A549 (cell line): ENCODE measurements at regions not wholly inside any gene's neighbourhood (a gene's known extent, or its start where the extent isn't known, plus 50 kb on each side); places are given as distances from the start of the nearest gene placed in this dataset.

Experiments used
- ATAC-seq, 2 experiments: fragments of 200-7000 bp in 1 of 2; fragments of >200 bp in 1 of 2; cut with Nextera tagmentation in 1 of 2; cut with Tn5 transposase in 1 of 2; 3 replicates each; pipeline versions ENCODE4 v1.8.0 to v1.9.1; 2018 to 2020; ENCODE audit warnings: mild to moderate bottlenecking in 1 of 2, moderate library complexity in 1 of 2
- CTCF ChIA-PET: fragments of 300-600 bp; sonication (Branson Sonifier 250); formaldehyde crosslinking; extraction: SDS; loops from one replicate; lab custom pipeline; 2021; ENCODE audit warnings: antibody characterized with exemption, inconsistent platforms; lab: Yijun Ruan, JAX
- POLR2A ChIA-PET: fragments of 350-600 bp; formaldehyde crosslinking; extraction: SDS; loops from one replicate; lab custom pipeline; 2021; ENCODE audit warnings: antibody characterized with exemption, inconsistent platforms; lab: Yijun Ruan, JAX
- DNase-seq, 2 experiments: peaks; one replicate each; pipeline versions ENCODE4 v3.0.0 to v3.0.0-alpha.2; 2011 to 2016; ENCODE audit warnings: low read depth in 1 of 2, low spot score in 1 of 2
- FAIRE-seq: peaks from 2 replicates; lab custom pipeline; 2011; peaks lifted over from hg19 to GRCh38; lab: Jason Lieb, UNC
- H3K27ac ChIP-seq, 2 experiments: fragments of >200 bp; sonication (Bioruptor Twin); formaldehyde crosslinking; 3 replicates each; pipeline ENCODE4 v1.5.1; 2016 to 2017
- H3K4me1 ChIP-seq: fragments of >200 bp; sonication (Bioruptor Twin); formaldehyde crosslinking; 3 replicates; pipeline ENCODE4 v1.6.1; 2016
- H3K4me2 ChIP-seq: fragments of >200 bp; sonication (Bioruptor Twin); formaldehyde crosslinking; 3 replicates; pipeline ENCODE4 v1.6.1; 2016
- H3K4me3 ChIP-seq: fragments of >200 bp; sonication (Bioruptor Twin); formaldehyde crosslinking; 3 replicates; pipeline ENCODE4 v1.5.1; 2016
- H3K9me3 ChIP-seq: fragments of >200 bp; sonication (Bioruptor Twin); formaldehyde crosslinking; 3 replicates; pipeline ENCODE4 v1.6.1; 2016
- BHLHE40 ChIP-seq: IDR thresholded peaks from 2 replicates; pipeline ENCODE4 v1.6.1; 2012; ENCODE audit warnings: low read depth, low read length, inconsistent platforms
- CBX8 ChIP-seq: fragments of 200-600 bp; sonication (generic); IDR thresholded peaks from 2 replicates; pipeline ENCODE4 v1.6.1; 2016
- EP300 ChIP-seq, 2 experiments: fragments of >200 bp; sonication (Bioruptor Twin); formaldehyde crosslinking; IDR thresholded peaks; 2 replicates in 1 of 2; 3 replicates in 1 of 2; pipeline ENCODE4 v1.6.1; 2016 to 2017
- GATA3 ChIP-seq: IDR thresholded peaks from 2 replicates; pipeline ENCODE4 v1.6.1; 2012; ENCODE audit warnings: borderline replicate concordance
- HEYL ChIP-seq: fragments of 250-450 bp; sonication (Bioruptor Pico); IDR thresholded peaks from 2 replicates; pipeline ENCODE4 v1.8.0; 2021; ENCODE audit warnings: mild to moderate bottlenecking, moderate library complexity
- HOXB13 ChIP-seq: fragments of 250-450 bp; sonication (Bioruptor Pico); IDR thresholded peaks from 2 replicates; pipeline ENCODE4 v1.5.0; 2020; ENCODE audit warnings: low read depth, mild to moderate bottlenecking, moderate library complexity
- JUN ChIP-seq, 2 experiments: fragments of >200 bp; sonication (Bioruptor Twin); formaldehyde crosslinking; IDR thresholded peaks; 2 replicates in 1 of 2; 3 replicates in 1 of 2; pipeline ENCODE4 v1.6.1; 2016 to 2017
- MAZ ChIP-seq: fragments of 150-350 bp; IDR thresholded peaks from 2 replicates; pipeline ENCODE4 v1.6.1; 2014; ENCODE audit warnings: antibody characterized with exemption, low read depth, low read length, borderline replicate concordance
- POLR2A ChIP-seq: IDR thresholded peaks from 2 replicates; pipeline ENCODE4 v1.6.1; 2012; ENCODE audit warnings: mild to moderate bottlenecking, low read length
- POLR2AphosphoS2 ChIP-seq: conservative IDR thresholded peaks from 2 replicates; pipeline ENCODE4 v1.6.1; 2012; ENCODE audit warnings: low read length, improper control_type of control experiment, inconsistent platforms
- RAD21 ChIP-seq, 2 experiments: fragments of >200 bp in 1 of 2; sonication (Bioruptor Twin) in 1 of 2; formaldehyde crosslinking in 1 of 2; IDR thresholded peaks in 1 of 2; conservative IDR thresholded peaks in 1 of 2; 2 replicates in 1 of 2; 3 replicates in 1 of 2; pipeline ENCODE4 v1.6.1; 2012 to 2018; ENCODE audit warnings: inconsistent platforms in 1 of 2
- RARB ChIP-seq: fragments of 250-450 bp; sonication (Bioruptor Pico); IDR thresholded peaks from 2 replicates; pipeline ENCODE4 v1.8.0; 2021; ENCODE audit warnings: mild to moderate bottlenecking, moderate library complexity
- RFX5 ChIP-seq: fragments of 450-650 bp; IDR thresholded peaks from 2 replicates; pipeline ENCODE4 v1.7.1; 2014; ENCODE audit warnings: antibody characterized with exemption, mild to moderate bottlenecking, moderate library complexity
- SREBF2 ChIP-seq: fragments of 450-650 bp; IDR thresholded peaks from 2 replicates; pipeline ENCODE4 v1.6.1; 2014; ENCODE audit warnings: mild to moderate bottlenecking, moderate library complexity
- ZC3H11A ChIP-seq: fragments of 450-650 bp; IDR thresholded peaks from 2 replicates; pipeline ENCODE4 v1.6.1; 2014; ENCODE audit warnings: antibody characterized with exemption, mild to moderate bottlenecking
- ZNF302 ChIP-seq: fragments of 250-450 bp; sonication (Bioruptor Pico); IDR thresholded peaks from 2 replicates; pipeline ENCODE4 v1.9.0; 2021; ENCODE audit warnings: inconsistent platforms, mild to moderate bottlenecking, moderate library complexity
- WGBS: methylation state at CpG from one replicate; pipeline ENCODE4 v1.1.6; 2017; ENCODE audit errors: missing lambda C conversion rate; 5-methylcytosine and 5-hydroxymethylcytosine counted together
- TF ChIP-seq, protein P1 (sequence below): fragments of >200 bp; sonication (Bioruptor Twin); formaldehyde crosslinking; IDR thresholded peaks from 3 replicates; pipeline ENCODE4 v1.6.1; 2016
- TF ChIP-seq, protein P2 (sequence below): fragments of 200-600 bp; sonication (generic); IDR thresholded peaks from 2 replicates; pipeline ENCODE4 v1.6.1; 2016; ENCODE audit warnings: antibody characterized with exemption, mild to moderate bottlenecking, moderate library complexity
- TF ChIP-seq, protein P3 (sequence below): IDR thresholded peaks from 2 replicates; pipeline ENCODE4 v1.6.1; 2012
- TF ChIP-seq, protein P4 (sequence below): fragments of 250-450 bp; sonication (Bioruptor Pico); IDR thresholded peaks from 2 replicates; pipeline ENCODE4 v1.5.0; 2021; ENCODE audit warnings: mild to moderate bottlenecking, moderate library complexity, borderline replicate concordance

DNA sequence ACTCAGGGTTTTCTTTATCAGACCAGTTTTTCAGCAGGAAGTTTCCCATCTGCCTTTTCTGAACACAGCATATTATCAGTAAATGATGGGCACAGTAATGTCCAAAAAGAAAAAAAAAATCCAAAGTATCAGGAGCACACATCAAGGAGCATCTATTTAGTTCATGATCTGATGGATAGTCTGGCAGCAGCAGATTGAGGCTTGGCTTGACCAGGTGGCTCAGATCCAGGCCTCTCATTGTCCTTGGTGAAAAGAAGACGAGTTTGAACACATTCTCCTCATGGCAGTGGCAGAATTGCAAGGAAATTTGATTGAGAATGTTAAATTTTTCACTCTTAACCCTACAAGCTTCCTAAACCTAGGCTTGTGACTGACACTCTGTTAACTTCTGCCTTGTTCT is 192.9 kb downstream of the OXSM start:
- no peak for FAIRE-seq
- no peak for TF ChIP-seq RARB (CRISPR knock-in tag)
- no peak for TF ChIP-seq JUN (IDR thresholded peaks at IDR 0.05)
- no peak for TF ChIP-seq CBX8
- no peak for TF ChIP-seq RFX5
- TF ChIP-seq HOXB13 (CRISPR knock-in tag) = no peak
- TF ChIP-seq, protein P1, sequence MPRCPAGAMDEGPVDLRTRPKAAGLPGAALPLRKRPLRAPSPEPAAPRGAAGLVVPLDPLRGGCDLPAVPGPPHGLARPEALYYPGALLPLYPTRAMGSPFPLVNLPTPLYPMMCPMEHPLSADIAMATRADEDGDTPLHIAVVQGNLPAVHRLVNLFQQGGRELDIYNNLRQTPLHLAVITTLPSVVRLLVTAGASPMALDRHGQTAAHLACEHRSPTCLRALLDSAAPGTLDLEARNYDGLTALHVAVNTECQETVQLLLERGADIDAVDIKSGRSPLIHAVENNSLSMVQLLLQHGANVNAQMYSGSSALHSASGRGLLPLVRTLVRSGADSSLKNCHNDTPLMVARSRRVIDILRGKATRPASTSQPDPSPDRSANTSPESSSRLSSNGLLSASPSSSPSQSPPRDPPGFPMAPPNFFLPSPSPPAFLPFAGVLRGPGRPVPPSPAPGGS = no peak
- TF ChIP-seq, protein P2, sequence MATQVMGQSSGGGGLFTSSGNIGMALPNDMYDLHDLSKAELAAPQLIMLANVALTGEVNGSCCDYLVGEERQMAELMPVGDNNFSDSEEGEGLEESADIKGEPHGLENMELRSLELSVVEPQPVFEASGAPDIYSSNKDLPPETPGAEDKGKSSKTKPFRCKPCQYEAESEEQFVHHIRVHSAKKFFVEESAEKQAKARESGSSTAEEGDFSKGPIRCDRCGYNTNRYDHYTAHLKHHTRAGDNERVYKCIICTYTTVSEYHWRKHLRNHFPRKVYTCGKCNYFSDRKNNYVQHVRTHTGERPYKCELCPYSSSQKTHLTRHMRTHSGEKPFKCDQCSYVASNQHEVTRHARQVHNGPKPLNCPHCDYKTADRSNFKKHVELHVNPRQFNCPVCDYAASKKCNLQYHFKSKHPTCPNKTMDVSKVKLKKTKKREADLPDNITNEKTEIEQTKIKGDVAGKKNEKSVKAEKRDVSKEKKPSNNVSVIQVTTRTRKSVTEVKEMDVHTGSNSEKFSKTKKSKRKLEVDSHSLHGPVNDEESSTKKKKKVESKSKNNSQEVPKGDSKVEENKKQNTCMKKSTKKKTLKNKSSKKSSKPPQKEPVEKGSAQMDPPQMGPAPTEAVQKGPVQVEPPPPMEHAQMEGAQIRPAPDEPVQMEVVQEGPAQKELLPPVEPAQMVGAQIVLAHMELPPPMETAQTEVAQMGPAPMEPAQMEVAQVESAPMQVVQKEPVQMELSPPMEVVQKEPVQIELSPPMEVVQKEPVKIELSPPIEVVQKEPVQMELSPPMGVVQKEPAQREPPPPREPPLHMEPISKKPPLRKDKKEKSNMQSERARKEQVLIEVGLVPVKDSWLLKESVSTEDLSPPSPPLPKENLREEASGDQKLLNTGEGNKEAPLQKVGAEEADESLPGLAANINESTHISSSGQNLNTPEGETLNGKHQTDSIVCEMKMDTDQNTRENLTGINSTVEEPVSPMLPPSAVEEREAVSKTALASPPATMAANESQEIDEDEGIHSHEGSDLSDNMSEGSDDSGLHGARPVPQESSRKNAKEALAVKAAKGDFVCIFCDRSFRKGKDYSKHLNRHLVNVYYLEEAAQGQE = no peak
- TF ChIP-seq MAZ = no peak
- TF ChIP-seq ZNF302 (CRISPR knock-in tag) = no peak

DNA sequence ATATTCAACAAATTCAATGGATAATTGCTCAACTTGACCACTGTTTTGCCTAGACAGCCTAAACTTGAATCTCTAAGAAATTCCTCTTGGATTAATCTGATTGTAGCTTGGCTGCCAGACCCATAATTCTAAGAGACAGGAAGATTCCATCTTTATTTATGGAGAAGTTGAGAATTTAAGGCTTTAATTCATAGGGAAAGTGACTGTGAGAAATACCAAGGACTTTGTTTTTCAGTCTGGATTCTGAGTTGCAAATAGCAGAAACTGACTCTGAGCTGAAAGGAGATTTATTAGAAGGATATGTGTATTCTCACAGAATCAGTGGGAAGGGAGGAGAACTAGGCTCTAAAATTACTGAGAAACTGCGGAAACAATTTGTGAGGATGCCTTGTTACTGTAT is 195.7 kb downstream of the OXSM start:
- no peaks in the 10 kb centered on the region for H3K9me3 ChIP-seq
- no peak overlapping the region for H3K4me2 ChIP-seq
- FAIRE-seq (no peak), ATAC-seq (no peak), DNase-seq (no peak)
- no peaks in the 10 kb centered on the region for H3K4me1 ChIP-seq
- CTCF ChIA-PET = no interaction called here
- no peak overlapping the region for H3K27ac ChIP-seq
- TF ChIP-seq SREBF2 = no peak
- TF ChIP-seq, protein P3, sequence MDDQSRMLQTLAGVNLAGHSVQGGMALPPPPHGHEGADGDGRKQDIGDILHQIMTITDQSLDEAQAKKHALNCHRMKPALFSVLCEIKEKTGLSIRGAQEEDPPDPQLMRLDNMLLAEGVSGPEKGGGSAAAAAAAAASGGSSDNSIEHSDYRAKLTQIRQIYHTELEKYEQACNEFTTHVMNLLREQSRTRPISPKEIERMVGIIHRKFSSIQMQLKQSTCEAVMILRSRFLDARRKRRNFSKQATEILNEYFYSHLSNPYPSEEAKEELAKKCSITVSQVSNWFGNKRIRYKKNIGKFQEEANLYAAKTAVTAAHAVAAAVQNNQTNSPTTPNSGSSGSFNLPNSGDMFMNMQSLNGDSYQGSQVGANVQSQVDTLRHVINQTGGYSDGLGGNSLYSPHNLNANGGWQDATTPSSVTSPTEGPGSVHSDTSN = no peak
- no peak for TF ChIP-seq POLR2A
- TF ChIP-seq CBX8 = no peak
- TF ChIP-seq BHLHE40 = no peak
- no peak for TF ChIP-seq EP300 (IDR thresholded peaks at IDR 0.05)
- TF ChIP-seq HEYL (CRISPR knock-in tag) = no peak
- no peak for TF ChIP-seq GATA3
- TF ChIP-seq RAD21 (conservative IDR thresholded peaks at IDR 0.05 in 1 of 2, IDR thresholded peaks at IDR 0.05 in 1 of 2) = no peak
- POLR2A ChIA-PET = no interaction called here
- 3% methylated on average over 1 of the region's 1 CpG for WGBS
- H3K4me3 ChIP-seq = no peak overlapping the region

More for the DNA sequence above, 192.9 kb downstream of the OXSM start:
- H3K4me1 ChIP-seq = no peaks in the 10 kb centered on the region
- CTCF ChIA-PET = no interaction called here
- H3K4me2 ChIP-seq = no peak overlapping the region
- H3K9me3 ChIP-seq = no peaks in the 10 kb centered on the region
- no peak for DNase-seq
- 0% methylated on average over 1 of the region's 1 CpG for WGBS
- POLR2A ChIA-PET = no interaction called here
- ATAC-seq = no peak
- H3K27ac ChIP-seq = no peak overlapping the region
- no peak overlapping the region for H3K4me3 ChIP-seq

DNA sequence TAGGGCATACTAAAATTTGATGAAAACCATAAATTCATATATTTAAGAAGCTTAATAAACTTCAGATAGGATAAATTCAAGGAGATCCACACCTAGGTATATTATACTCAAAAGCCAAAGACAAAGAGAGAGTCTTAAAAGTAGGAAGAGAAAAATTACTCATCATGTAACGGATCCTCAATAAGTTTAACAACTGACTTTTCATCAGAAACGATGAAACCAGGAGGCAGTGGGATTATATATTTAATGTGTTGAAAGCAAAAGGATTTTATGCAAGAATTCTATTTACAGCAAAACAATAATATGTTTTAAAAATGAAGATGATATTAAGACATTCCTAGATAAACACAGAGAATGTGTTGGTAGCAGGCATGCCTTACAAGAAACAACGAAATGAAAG is 202.7 kb downstream of the OXSM start:
- no peaks in the 10 kb centered on the region for H3K4me1 ChIP-seq
- no peak overlapping the region for H3K27ac ChIP-seq
- no peak for FAIRE-seq
- H3K4me2 ChIP-seq = no peak overlapping the region
- POLR2A ChIA-PET = no interaction called here
- no peak for DNase-seq
- WGBS = 19% methylated on average over 3 of the region's 3 CpGs
- CTCF ChIA-PET = no interaction called here
- 0 out of 3 replicates have a peak, but pooled peaks cover 2% of the 10 kb centered on the region for H3K9me3 ChIP-seq
- no peak overlapping the region for H3K4me3 ChIP-seq
- no peak for TF ChIP-seq RAD21 (conservative IDR thresholded peaks at IDR 0.05 in 1 of 2, IDR thresholded peaks at IDR 0.05 in 1 of 2)
- TF ChIP-seq POLR2AphosphoS2 = no peak
- TF ChIP-seq ZC3H11A = no peak
- TF ChIP-seq RFX5 = no peak
- TF ChIP-seq, protein P2 = no peak
- TF ChIP-seq, protein P4, sequence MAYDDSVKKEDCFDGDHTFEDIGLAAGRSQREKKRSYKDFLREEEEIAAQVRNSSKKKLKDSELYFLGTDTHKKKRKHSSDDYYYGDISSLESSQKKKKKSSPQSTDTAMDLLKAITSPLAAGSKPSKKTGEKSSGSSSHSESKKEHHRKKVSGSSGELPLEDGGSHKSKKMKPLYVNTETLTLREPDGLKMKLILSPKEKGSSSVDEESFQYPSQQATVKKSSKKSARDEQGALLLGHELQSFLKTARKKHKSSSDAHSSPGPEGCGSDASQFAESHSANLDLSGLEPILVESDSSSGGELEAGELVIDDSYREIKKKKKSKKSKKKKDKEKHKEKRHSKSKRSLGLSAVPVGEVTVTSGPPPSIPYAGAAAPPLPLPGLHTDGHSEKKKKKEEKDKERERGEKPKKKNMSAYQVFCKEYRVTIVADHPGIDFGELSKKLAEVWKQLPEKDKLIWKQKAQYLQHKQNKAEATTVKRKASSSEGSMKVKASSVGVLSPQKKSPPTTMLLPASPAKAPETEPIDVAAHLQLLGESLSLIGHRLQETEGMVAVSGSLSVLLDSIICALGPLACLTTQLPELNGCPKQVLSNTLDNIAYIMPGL (CRISPR knock-in tag) = no peak
- TF ChIP-seq POLR2A = no peak
- no peak for ATAC-seq
